Brain pericyte (primary cell): ENCODE measurements at regions not wholly inside any gene's neighbourhood (a gene's known extent, or its start where the extent isn't known, plus 50 kb on each side); places are given as distances from the start of the nearest gene placed in this dataset.

ENCODE experiments used
- DNase-seq: peaks from one replicate; pipeline ENCODE4 v3.0.0-alpha.2; 2012; ENCODE audit warnings: low read depth, low spot score

DNA sequence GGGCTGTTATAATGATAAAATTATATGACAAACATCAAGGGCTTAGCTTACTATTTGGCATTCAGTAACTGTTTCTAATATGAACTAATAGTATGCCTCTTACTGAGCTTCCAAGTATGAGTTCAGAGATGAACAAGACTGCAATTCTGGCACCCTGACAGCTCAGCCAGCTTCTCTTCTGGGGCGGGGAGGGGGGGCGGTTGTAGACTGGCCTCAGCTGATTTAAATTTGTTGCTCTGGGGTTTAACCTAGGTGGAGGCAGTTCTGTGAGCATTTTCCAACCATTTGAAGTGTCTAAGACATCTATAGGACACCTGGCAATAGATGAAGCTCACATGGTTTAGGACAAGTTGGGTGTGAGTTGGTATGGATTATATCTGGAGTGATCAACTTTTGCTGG, 401.9 kb downstream of the QKI start:
- DNase-seq: no peak

- no peak for DNase-seq
These were observed 401.3 kb downstream of the QKI start for GRCh38 chr6:163815796-163816195.

DNA sequence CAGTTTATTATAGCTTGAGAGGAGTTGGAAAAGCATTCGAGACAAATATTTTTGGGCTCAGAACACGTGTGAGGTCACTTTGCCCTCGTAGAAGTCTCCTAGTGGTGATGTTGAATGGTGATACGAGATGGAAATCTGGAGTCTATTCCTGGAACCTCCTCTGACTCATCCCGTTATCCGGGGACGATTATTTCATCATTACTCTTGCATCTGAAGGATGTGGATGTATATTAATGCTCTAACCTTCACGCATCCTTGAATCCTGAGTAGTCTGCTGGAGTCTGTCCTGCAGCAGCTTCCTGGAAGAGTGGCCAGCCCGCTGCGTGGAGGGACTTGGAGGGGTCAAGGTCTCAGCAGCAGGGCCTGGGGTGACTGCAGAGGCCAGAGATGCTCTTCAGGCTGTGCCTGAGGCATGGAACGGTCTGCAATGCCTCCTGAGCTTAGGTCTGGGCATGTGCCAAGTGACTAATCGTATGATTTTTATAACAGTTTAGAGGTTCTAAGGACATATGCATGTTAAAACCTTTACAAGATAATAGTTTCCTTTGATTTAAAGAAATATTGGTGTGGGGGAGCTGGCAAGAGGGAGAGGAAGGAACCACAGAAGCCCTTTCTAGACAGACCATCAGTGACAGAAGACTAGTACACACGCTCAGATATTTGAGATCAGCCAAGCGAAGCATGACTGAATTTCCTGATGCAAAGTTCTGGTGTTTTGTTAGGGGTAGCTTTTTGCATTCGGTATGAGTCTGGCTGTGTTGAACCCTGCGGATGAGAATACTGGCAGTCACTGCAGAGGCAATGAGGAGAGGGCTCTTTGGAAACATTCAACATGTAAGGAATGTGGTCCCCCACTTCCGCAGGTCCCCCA, 400.2 kb downstream of the QKI start:
- DNase-seq: peak; percentile 41

DNA sequence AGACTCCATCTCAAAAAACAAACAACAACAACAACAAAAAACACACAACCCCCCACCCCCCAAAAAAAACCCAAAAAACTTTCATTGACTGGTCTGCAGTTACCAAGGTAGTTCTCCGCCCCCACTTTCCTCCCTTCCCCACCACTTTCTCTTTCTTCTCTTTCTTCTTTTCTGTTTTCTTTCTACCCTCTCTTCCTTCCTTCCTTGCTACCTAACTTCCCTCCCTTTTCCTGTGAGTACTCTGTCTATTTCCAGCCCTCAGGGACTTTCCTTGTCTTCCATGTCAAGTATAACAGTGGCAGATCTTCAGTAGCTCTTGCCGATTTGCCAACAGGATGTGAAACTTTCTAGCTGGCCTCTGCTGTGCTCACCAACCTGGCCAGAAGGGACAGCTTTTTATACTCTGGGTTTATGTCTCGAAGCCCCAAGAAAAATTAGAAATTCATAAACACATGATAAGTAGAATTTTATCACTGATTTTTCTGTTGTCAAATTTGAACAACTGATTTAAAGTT, 399.5 kb downstream of the QKI start:
- no peak for DNase-seq

- DNase-seq: no peak
These were observed 396.8 kb downstream of the QKI start for GRCh38 chr6:163811317-163811716.

DNA sequence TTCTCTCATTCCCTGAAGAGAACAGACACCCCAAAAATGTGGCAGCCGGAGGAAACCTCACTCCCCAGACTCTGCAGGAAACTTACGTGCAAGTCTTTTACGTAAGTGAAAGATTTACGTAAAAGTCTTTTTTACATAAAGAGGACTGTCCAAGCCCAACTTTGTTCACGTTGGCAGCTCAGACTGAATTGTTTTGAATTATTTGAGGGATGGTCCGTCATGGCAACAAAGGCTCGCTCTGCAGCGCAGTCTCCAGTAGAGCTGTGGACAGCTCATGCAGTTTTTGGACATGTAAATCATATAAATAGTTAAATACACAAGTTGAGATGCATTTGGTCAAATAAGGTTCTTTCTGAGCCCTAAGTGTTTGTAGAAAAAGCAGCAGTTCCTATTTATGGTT, 394.8 kb downstream of the QKI start:
- no peak for DNase-seq

- DNase-seq: no peak
These were observed 394.4 kb downstream of the QKI start for GRCh38 chr6:163808871-163809270.

GRCh38 chr6:163808231-163808630, 393.7 kb downstream of the QKI start:
- no peak for DNase-seq

DNA sequence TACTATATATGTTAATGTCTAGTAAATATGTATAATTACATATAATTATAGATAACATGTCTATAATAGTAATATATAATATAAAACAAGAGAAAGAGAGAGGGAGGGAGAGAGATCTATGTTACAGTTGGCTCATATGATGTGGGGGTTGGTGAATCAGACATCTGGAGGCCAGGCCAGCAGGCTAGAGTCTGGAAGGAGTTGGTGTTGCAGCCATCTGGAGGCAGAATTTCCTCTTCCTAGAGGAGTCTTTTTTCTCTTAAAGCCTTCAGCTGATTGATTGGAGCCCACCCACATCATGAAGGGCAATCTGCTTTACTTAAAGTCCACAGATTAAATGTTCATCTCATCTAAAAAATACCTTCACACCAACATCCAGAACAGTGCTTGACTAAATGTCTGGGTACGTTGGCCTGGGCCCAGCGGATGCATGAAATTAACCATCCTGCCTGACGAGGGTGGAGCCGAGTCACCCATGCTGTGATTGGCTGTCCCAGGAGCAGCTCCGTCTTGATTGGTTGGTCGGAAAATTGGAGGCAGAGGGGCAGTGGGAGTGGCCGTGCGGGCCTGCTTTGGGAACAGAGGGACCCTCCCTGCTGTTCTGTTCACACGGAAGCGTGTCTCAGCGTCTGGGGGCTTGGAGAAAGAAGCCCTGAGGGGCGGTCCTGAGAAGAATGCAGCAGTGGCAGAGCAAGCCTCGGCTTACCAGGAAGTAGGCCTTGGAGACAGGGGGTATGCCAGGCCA, 392.4 kb downstream of the QKI start:
- DNase-seq: no peak

DNA sequence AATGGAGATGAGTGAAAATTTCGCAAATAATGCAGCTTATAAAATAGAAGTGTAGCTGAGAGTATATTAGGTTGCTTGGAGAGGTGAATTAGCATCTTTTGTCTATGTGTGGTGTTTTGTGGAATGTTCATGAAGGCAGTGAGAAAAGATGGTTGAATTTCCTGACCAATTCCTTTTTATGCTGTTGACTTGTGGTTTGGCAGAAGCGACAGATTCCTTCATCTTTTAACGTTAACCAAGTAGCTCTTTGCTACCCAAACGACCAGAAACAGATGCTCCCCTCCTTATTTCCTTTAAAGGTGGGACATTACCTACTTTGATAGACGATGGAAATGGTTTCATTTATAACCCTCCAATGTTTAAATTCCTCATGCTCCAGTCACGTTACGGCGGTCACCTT, 390.5 kb downstream of the QKI start:
- no peak for DNase-seq

DNA sequence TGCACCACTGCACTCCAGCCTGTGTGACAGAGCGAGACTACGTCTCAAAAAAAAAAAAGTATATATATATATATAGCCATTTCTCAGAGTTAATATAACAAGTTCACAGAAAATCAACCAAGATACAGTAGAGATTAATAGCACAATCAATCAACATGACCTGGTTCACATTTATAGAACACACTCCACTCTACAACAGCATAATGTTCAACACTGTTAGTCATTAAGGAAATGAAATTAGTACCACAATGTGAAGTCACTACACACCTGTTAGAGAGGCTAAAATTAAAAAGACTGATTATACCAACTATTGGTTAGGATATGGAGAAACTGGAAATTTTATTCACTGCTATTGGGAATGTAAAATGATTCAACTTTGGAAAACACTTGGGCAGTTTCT, 387.7 kb downstream of the QKI start:
- no peak for DNase-seq

DNA sequence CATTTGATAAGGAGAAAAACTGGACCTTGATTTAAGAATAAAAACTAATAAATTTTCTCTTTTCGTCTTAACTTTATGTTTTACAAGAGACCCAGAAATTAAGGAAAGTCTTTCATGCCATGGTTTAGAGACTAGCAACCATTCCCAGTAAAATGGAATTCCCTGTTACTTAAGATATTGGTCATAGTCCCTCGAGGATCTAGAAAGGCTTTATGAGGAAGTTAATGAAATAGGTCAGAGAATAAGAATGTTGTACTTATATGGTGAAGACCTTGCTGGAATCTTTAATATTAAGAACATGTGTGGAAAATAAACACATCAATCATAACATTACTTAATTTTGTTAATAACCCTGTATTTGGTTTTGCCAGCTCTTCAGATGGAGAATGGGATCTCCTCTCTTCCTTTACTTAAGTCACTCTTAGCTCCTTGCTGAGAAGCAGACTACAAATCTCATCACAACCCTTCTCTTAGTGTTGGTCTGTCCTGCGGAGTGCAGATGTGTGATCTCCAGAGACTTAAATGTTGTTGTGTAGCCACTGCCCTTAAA, 382.9 kb downstream of the QKI start:
- no peak for DNase-seq

DNA sequence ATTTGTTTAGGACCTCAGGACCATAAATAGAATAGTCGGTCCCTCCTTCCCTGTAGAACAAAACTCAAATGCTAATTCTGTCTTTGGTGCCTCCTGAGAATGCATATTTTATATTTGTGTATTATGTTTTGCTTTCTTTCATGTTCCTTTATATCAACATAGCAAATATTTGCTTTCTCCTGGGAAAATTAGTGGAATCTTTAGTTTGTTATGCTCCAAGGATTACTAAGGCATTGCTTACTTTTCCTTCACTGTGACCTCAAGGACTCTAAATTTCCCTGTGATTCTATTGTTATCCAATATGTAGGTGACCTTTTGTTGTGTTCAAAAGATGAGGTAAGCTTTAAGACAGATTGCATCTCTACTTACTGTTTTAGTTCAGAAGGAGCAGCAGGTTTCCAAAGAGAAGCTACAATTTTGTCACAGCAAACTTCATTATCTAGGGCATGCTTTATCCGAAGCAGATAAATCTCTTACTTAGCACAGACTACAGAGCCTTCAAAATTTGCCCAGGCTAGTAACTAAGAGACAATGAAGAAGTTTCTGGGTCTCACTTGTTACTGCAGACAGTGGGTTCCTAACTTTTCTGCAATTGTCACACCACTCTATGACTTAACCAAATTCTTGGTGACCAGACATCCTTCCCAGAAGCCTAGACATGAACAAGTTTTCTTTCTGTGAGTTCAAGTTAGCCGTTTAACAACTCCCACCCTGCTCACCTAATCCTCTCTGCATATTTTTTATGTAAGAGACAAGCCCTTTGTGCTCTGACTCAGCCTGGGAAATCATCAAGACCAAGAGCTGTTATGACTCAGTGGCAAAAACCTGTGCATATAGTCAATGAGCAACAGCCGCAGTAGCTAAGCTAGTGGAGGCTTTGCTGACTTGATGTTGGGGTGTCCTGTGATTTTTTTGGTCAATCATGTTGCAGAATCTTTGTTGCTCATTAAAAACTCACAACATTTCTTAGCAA, 378.8 kb downstream of the QKI start:
- no peak for DNase-seq

DNA sequence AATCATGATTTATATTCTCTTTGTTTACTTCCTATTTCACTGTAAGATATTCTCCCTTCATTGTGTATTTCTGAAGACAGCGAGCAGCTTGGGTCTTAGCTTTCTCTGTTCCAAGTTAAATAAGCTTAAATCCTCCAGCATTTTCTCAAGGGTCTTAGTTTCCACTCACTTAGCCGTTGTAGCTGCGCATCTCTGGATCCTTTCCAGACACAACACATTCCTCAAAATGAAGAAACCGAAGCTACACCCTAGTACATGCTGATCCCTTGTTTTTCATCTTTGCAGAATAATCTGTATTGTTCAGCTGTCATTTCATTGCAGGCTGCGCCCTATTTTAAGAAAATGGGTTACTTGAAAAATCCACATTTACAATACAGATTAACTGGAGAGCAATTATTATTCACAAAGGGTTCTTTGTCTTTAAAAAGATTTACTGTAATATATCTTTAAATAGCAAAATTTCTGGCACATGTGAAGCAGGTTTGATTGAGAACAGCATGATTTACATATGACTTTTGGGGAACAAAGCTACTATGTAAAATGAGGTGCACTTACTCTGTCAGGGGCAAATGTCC, 375.8 kb downstream of the QKI start:
- peak; percentile 67 for DNase-seq

GRCh38 chr6:163789199-163789810, 374.8 kb downstream of the QKI start:
- DNase-seq: no peak

DNA sequence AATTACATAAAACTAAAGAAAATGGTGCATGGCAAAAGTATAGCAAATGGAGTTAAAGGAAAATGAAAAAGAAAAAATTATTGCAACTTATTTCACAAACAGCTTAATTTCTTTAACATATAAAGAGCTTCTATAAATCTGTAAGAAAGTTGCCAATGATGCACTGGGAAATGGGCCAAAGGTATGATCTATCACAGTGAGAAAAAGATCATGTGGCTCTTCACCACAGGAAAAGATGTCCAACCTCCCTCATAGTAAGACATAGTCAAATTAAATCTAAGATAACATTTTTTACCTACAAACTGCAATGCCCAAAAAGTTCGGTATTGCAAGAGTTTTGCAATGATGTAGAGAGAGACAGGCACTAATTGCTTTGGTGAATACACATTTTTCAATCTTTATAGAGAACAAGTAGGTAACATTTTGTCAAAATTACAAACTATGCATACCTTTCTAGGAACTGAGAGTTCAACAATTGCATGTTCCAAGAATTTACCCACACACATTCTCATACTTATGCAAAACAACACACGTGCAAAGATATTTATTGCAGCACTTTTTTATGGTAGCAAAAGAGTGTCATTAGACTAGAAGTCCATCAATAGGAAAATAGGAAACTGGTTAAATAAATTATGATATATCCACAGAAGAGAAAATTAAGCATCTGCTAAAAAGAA, 372.6 kb downstream of the QKI start:
- no peak for DNase-seq

GRCh38 chr6:163782436-163783003, 368.0 kb downstream of the QKI start:
- DNase-seq: no peak

DNA sequence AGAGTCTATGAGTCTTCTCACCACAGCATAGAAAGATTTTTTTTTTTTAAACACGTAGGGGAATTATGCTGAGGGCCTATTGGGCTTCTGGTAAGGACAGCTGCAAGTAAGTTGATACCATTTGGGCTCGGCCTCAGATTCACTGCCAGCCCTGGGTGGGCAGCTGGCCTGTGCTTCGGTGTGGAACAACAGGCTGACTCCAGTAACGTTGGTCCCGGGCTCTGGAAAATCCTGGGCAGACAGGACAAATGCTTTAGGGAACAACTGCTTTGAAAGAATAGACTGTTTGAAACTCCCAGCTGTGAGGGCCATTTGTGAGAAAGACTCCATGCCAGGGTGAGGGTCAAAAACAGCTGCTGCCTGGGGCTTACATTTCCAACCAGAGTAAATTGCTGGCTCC, 366.5 kb downstream of the QKI start:
- peak; percentile 34 for DNase-seq

- no peak for DNase-seq
These were observed 365.3 kb downstream of the QKI start for GRCh38 chr6:163779727-163780284.
